ENCODE measurements at regions not wholly inside any gene's neighbourhood (a gene's known extent, or its start where the extent isn't known, plus 50 kb on each side); places are given as distances from the start of the nearest gene placed in this dataset.

- Histone ChIP-seq H3K9me3 (no peaks in the 10 kb centered on the region), H3K4me1 (no peaks in the 10 kb centered on the region), H3K4me3 (no peak overlapping the region), H3K27me3 (no peaks in the 10 kb centered on the region), H3K36me3 (no peaks in the 10 kb centered on the region), H3K27ac (no peak overlapping the region)
- intact Hi-C loops (cut with DNase I), result no loop called here
- 69 to 75% methylated on average over 4 of the region's 4 CpGs for WGBS, 2 donors
- no peak for TF ChIP-seq CTCF (IDR thresholded peaks at IDR 0.05)
- FAIRE-seq (no peak), DNase-seq (no peak), ATAC-seq (peak in 1 of 4 donors; percentile 17)
Observed at GRCh38 chr1:199857108-199857507, 170.4 kb upstream of the NR5A2 start.

GRCh38 chr1:199857516-199857915 is 170.0 kb upstream of the NR5A2 start:
- H3K27me3 ChIP-seq, result no peaks in the 10 kb centered on the region
- no peaks in the 10 kb centered on the region for H3K4me1 ChIP-seq
- ATAC-seq (no peak), FAIRE-seq (no peak), DNase-seq (no peak)
- H3K9me3 ChIP-seq, result no peaks in the 10 kb centered on the region
- WGBS, 2 donors, result 74 to 90% methylated on average over 1 of the region's 1 CpG
- H3K36me3 ChIP-seq, result no peaks in the 10 kb centered on the region
- H3K4me3 ChIP-seq, result no peak overlapping the region
- intact Hi-C loops (cut with DNase I), result no loop called here
- TF ChIP-seq CTCF (IDR thresholded peaks at IDR 0.05), result no peak
- no peak overlapping the region for H3K27ac ChIP-seq

- no peak overlapping the region for H3K27ac ChIP-seq
- ATAC-seq (no peak), DNase-seq (no peak), FAIRE-seq (no peak)
- no peaks in the 10 kb centered on the region for H3K9me3 ChIP-seq
- TF ChIP-seq CTCF (IDR thresholded peaks at IDR 0.05), result no peak
- H3K36me3 ChIP-seq, result no peaks in the 10 kb centered on the region
- intact Hi-C loops (cut with DNase I), result no loop called here
- no peaks in the 10 kb centered on the region for H3K4me1 ChIP-seq
- no peaks in the 10 kb centered on the region for H3K27me3 ChIP-seq
- WGBS, 2 donors, result 62 to 73% methylated on average over 4 of the region's 4 CpGs
- no peak overlapping the region for H3K4me3 ChIP-seq
Observed at GRCh38 chr1:199858171-199858570, 169.3 kb upstream of the NR5A2 start.

GRCh38 chr1:199858856-199859255 is 168.7 kb upstream of the NR5A2 start:
- no peak for TF ChIP-seq CTCF (IDR thresholded peaks at IDR 0.05)
- no peaks in the 10 kb centered on the region for H3K9me3 ChIP-seq
- DNase-seq (no peak), ATAC-seq (no peak), FAIRE-seq (no peak)
- H3K27me3 ChIP-seq, result no peaks in the 10 kb centered on the region
- intact Hi-C loops (cut with DNase I), result no loop called here
- no peak overlapping the region for H3K4me3 ChIP-seq
- no peaks in the 10 kb centered on the region for H3K4me1 ChIP-seq
- 93 to 97% methylated on average over 1 of the region's 1 CpG for WGBS, 2 donors
- H3K36me3 ChIP-seq, result no peaks in the 10 kb centered on the region
- H3K27ac ChIP-seq, result no peak overlapping the region

- Histone ChIP-seq H3K27me3 (no peaks in the 10 kb centered on the region), H3K9me3 (no peaks in the 10 kb centered on the region), H3K36me3 (no peaks in the 10 kb centered on the region), H3K4me3 (no peak overlapping the region), H3K4me1 (no peaks in the 10 kb centered on the region), H3K27ac (no peak overlapping the region)
- whole genome bisulfite sequencing, 2 donors, result 72 to 77% methylated on average over 3 of the region's 3 CpGs
- FAIRE-seq (no peak), ATAC-seq (peak in 3 of 4 donors; percentile 22 to 71 (median 63)), DNase-seq (no peak)
- TF ChIP-seq CTCF (IDR thresholded peaks at IDR 0.05), result no peak
- intact Hi-C loops (cut with DNase I), result no loop called here
Observed at GRCh38 chr1:199859491-199859933, 168.0 kb upstream of the NR5A2 start.
